H1 (cell line): ENCODE measurements at regions not wholly inside any gene's neighbourhood (a gene's known extent, or its start where the extent isn't known, plus 50 kb on each side); places are given as distances from the start of the nearest gene placed in this dataset.

Experiments
- CTCF ChIA-PET: fragments of 300-600 bp; sonication (Branson Sonifier 250); formaldehyde crosslinking; loops from one replicate; lab custom pipeline; 2021; ENCODE audit not compliant: partially characterized antibody; lab: Charles Lee
- POLR2A ChIA-PET: fragments of 300-600 bp; sonication (Branson Sonifier 250); formaldehyde crosslinking; loops from one replicate; lab custom pipeline; 2021; ENCODE audit warnings: inconsistent platforms; ENCODE audit not compliant: partially characterized antibody; lab: Charles Lee
- DNase-seq, 2 experiments: peaks; one replicate each; pipeline versions ENCODE4 v3.0.0 to v3.0.0-alpha.2; 2010 to 2022; ENCODE audit warnings: low spot score in 2 of 2, low read depth in 1 of 2, mixed read lengths in 1 of 2
- FAIRE-seq: peaks from 2 replicates; lab custom pipeline; 2011; peaks lifted over from hg19 to GRCh38; lab: Jason Lieb, UNC
- H2AFZ ChIP-seq: 2 replicates; pipeline ENCODE4 v1.8.1; 2012; ENCODE audit warnings: low read length, inconsistent platforms
- H2AK5ac ChIP-seq: 2 replicates; pipeline ENCODE4 v1.6.1; 2013; ENCODE audit warnings: low read depth, low read length
- H2BK120ac ChIP-seq: replicated peaks from 2 replicates; pipeline ENCODE3; 2013; ENCODE audit warnings: low read depth, low read length, inconsistent platforms
- H2BK12ac ChIP-seq: 2 replicates; pipeline ENCODE4 v1.6.1; 2013; ENCODE audit warnings: low read depth, low read length
- H2BK15ac ChIP-seq: 2 replicates; pipeline ENCODE4 v1.6.1; 2013; ENCODE audit warnings: low read length
- H2BK20ac ChIP-seq: 2 replicates; pipeline ENCODE4 v1.6.1; 2013; ENCODE audit warnings: low read length
- H2BK5ac ChIP-seq: 2 replicates; pipeline ENCODE4 v1.6.1; 2013; ENCODE audit warnings: low read depth, low read length
- H3K14ac ChIP-seq: 2 replicates; pipeline ENCODE4 v1.6.1; 2013; ENCODE audit warnings: inconsistent platforms; ENCODE audit not compliant: insufficient read length
- H3K18ac ChIP-seq: 2 replicates; pipeline ENCODE4 v1.6.1; 2013; ENCODE audit warnings: low read length; ENCODE audit errors: extremely low read depth
- H3K23ac ChIP-seq: 2 replicates; pipeline ENCODE4 v1.6.1; 2013; ENCODE audit warnings: inconsistent platforms; ENCODE audit not compliant: insufficient read length
- H3K23me2 ChIP-seq: 2 replicates; pipeline ENCODE4 v1.6.1; 2013; ENCODE audit warnings: low read depth, low read length
- H3K27ac ChIP-seq: 2 replicates; pipeline ENCODE4 v1.6.1; 2011; ENCODE audit warnings: low read depth, low read length, inconsistent platforms
- H3K27me3 ChIP-seq, 4 experiments: replicated peaks in 1 of 4; 1 replicate in 1 of 4; 2 replicates in 3 of 4; pipeline versions ENCODE4 v1.6.1 to v1.8.1; 2011 to 2013; ENCODE audit warnings: low read length in 3 of 4, mild to moderate bottlenecking in 3 of 4, inconsistent platforms in 2 of 4, mixed read lengths in 2 of 4, moderate library complexity in 1 of 4; ENCODE audit not compliant: control insufficient read depth in 3 of 4, insufficient read depth in 3 of 4; ENCODE audit errors: extremely low read depth in 1 of 4
- H3K36me3 ChIP-seq, 4 experiments: 2 replicates each; pipeline versions ENCODE4 v1.6.1 to v1.8.1; 2011 to 2013; ENCODE audit warnings: mild to moderate bottlenecking in 4 of 4, low read length in 3 of 4, moderate library complexity in 2 of 4, control low read depth in 1 of 4, inconsistent platforms in 1 of 4; ENCODE audit not compliant: insufficient read depth in 4 of 4, control insufficient read depth in 2 of 4
- H3K4ac ChIP-seq: replicated peaks from 2 replicates; pipeline ENCODE3; 2013; ENCODE audit warnings: low read length, low read depth, mixed read lengths, inconsistent platforms; ENCODE audit not compliant: insufficient read length
- H3K4me1 ChIP-seq, 4 experiments: replicated peaks in 1 of 4; 1 replicate in 1 of 4; 2 replicates in 3 of 4; pipeline versions ENCODE4 v1.6.1 to v1.8.1; 2011 to 2013; ENCODE audit warnings: low read length in 3 of 4, inconsistent platforms in 2 of 4, mixed read lengths in 1 of 4; ENCODE audit not compliant: insufficient read depth in 4 of 4, control insufficient read depth in 3 of 4
- H3K4me2 ChIP-seq, 2 experiments: 2 replicates each; pipeline versions ENCODE4 v1.6.1 to v1.8.1; 2011 to 2013; ENCODE audit warnings: low read depth in 2 of 2, low read length in 2 of 2, control low read depth in 1 of 2, inconsistent platforms in 1 of 2, mild to moderate bottlenecking in 1 of 2; ENCODE audit not compliant: insufficient read depth in 1 of 2
- H3K4me3 ChIP-seq, 4 experiments: fragments of 200-600, 300-600 bp in 1 of 4; sonication (generic), shearing (Covaris generic), sonication (Bioruptor Twin) in 1 of 4; 2 replicates each; pipeline versions ENCODE4 v1.5.1 to v1.8.1; 2011 to 2016; ENCODE audit warnings: low read length in 4 of 4, low read depth in 3 of 4, control low read depth in 2 of 4, inconsistent platforms in 2 of 4, mild to moderate bottlenecking in 2 of 4, mixed read lengths in 1 of 4, moderate library complexity in 1 of 4; ENCODE audit not compliant: insufficient read depth in 2 of 4; ENCODE audit errors: extremely low read depth in 1 of 4
- H3K56ac ChIP-seq: replicated peaks from 2 replicates; pipeline ENCODE3; 2013; ENCODE audit warnings: low read depth, mild to moderate bottlenecking, mixed read lengths, low read length, inconsistent platforms; ENCODE audit not compliant: insufficient read length
- H3K79me1 ChIP-seq: 2 replicates; pipeline ENCODE4 v1.6.1; 2013; ENCODE audit warnings: low read depth, low read length, control low read depth
- H3K79me2 ChIP-seq, 2 experiments: 2 replicates each; pipeline versions ENCODE4 v1.6.1 to v1.8.1; 2012 to 2013; ENCODE audit warnings: low read length in 2 of 2, mild to moderate bottlenecking in 2 of 2, inconsistent platforms in 1 of 2; ENCODE audit not compliant: insufficient read depth in 2 of 2, control insufficient read depth in 1 of 2
- H3K9ac ChIP-seq, 4 experiments: replicated peaks in 1 of 4; 1 replicate in 1 of 4; 2 replicates in 3 of 4; pipeline versions ENCODE4 v1.6.1 to v1.8.1; 2011 to 2013; ENCODE audit warnings: low read depth in 3 of 4, low read length in 3 of 4, control low read depth in 2 of 4, mild to moderate bottlenecking in 2 of 4, moderate library complexity in 2 of 4, inconsistent platforms in 1 of 4; ENCODE audit errors: extremely low read depth in 1 of 4
- H3K9me3 ChIP-seq, 2 experiments: 2 replicates each; pipeline versions ENCODE4 v1.6.1 to v1.8.1; 2012 to 2013; ENCODE audit warnings: mild to moderate bottlenecking in 2 of 2, moderate library complexity in 2 of 2, control low read depth in 1 of 2, inconsistent platforms in 1 of 2, low read depth in 1 of 2, low read length in 1 of 2, mixed read lengths in 1 of 2; ENCODE audit not compliant: insufficient read depth in 2 of 2
- H4K20me1 ChIP-seq, 2 experiments: replicated peaks in 1 of 2; 2 replicates each; pipeline versions ENCODE3 to v1.8.1; 2011 to 2013; ENCODE audit warnings: inconsistent platforms in 2 of 2, low read length in 2 of 2, mild to moderate bottlenecking in 1 of 2; ENCODE audit not compliant: insufficient read depth in 2 of 2, control insufficient read depth in 1 of 2
- H4K5ac ChIP-seq: 2 replicates; pipeline ENCODE4 v1.6.1; 2013; ENCODE audit warnings: low read length, low read depth, mixed read lengths, inconsistent platforms; ENCODE audit not compliant: insufficient read length
- H4K8ac ChIP-seq: 2 replicates; pipeline ENCODE4 v1.8.0; 2013; ENCODE audit warnings: mild to moderate bottlenecking, moderate library complexity, low read length, inconsistent platforms; ENCODE audit not compliant: insufficient read depth; ENCODE audit errors: extremely low read depth
- H4K91ac ChIP-seq: replicated peaks from 2 replicates; pipeline ENCODE3; 2013; ENCODE audit warnings: low read length, mixed read lengths, inconsistent platforms; ENCODE audit not compliant: insufficient read length
- ATF3 ChIP-seq: IDR thresholded peaks from 2 replicates; pipeline ENCODE4 v1.6.1; 2011; ENCODE audit warnings: low read depth, mild to moderate bottlenecking, low read length; ENCODE audit not compliant: insufficient read depth
- BCL11A ChIP-seq, 2 experiments: IDR thresholded peaks; one replicate each; pipeline ENCODE4 v1.6.1; 2011; ENCODE audit warnings: low read depth in 2 of 2, low read length in 2 of 2, mild to moderate bottlenecking in 2 of 2
- CBX5 ChIP-seq: fragments of 300-800, 300-1000 bp; sonication (generic); IDR thresholded peaks from 2 replicates; pipeline ENCODE4 v1.7.1; 2016; ENCODE audit warnings: antibody characterized with exemption, low read length, low read depth
- CREB1 ChIP-seq: IDR thresholded peaks from 2 replicates; pipeline ENCODE4 v1.6.1; 2012; ENCODE audit warnings: inconsistent platforms
- CTBP2 ChIP-seq: IDR thresholded peaks from 2 replicates; pipeline ENCODE4 v1.7.0; 2011; ENCODE audit warnings: borderline replicate concordance, mild to moderate bottlenecking, moderate library complexity, mixed read lengths, low read length; ENCODE audit not compliant: insufficient read depth, insufficient read length
- CTCF ChIP-seq, 3 experiments: IDR thresholded peaks; 1 replicate in 2 of 3; 2 replicates in 1 of 3; pipeline versions ENCODE4 v1.5.1 to v1.6.1; 2011; ENCODE audit warnings: low read length in 3 of 3, mild to moderate bottlenecking in 3 of 3, inconsistent platforms in 2 of 3, low read depth in 1 of 3, moderate library complexity in 1 of 3; ENCODE audit not compliant: insufficient read depth in 1 of 3; ENCODE audit errors: control extremely low read depth in 1 of 3
- EZH2 ChIP-seq: fragments of 200-600 bp; sonication (generic); IDR thresholded peaks from 2 replicates; pipeline ENCODE4 v1.7.1; 2012; ENCODE audit warnings: low read depth, mild to moderate bottlenecking, moderate library complexity, low read length, inconsistent platforms; ENCODE audit not compliant: severe bottlenecking
- GABPA ChIP-seq: IDR thresholded peaks from 2 replicates; pipeline ENCODE4 v1.6.1; 2011; ENCODE audit warnings: mild to moderate bottlenecking, low read length, moderate library complexity, borderline replicate concordance; ENCODE audit not compliant: insufficient read depth
- HDAC2 ChIP-seq, 2 experiments: fragments of 300-600 bp in 1 of 2; sonication (generic) in 1 of 2; IDR thresholded peaks; 2 replicates each; pipeline ENCODE4 v1.6.1; 2011 to 2012; ENCODE audit warnings: low read depth in 2 of 2, low read length in 2 of 2, mild to moderate bottlenecking in 2 of 2, moderate library complexity in 2 of 2, borderline replicate concordance in 1 of 2, inconsistent platforms in 1 of 2
- SP1 ChIP-seq: IDR thresholded peaks from 2 replicates; pipeline ENCODE4 v1.6.1; 2011; ENCODE audit warnings: low read depth, low read length
- WGBS, 2 experiments: shearing (Covaris generic) in 1 of 2; methylation state at CpG; one replicate each; pipeline versions ENCODE4 v1.1.6 to v1.1.7; 2013 to 2015; ENCODE audit warnings: low lambda C conversion rate in 2 of 2, mixed read lengths in 2 of 2, inconsistent platforms in 1 of 2, low coverage in 1 of 2, missing lambda C conversion rate in 1 of 2; ENCODE audit not compliant: insufficient replicate concordance in 2 of 2, insufficient coverage in 1 of 2, insufficient read length in 1 of 2; ENCODE audit errors: extremely low coverage in 1 of 2, missing lambda C conversion rate in 1 of 2; 5-methylcytosine and 5-hydroxymethylcytosine counted together

GRCh38 chr5:4868140-4868735 is 271.9 kb upstream of the ADAMTS16 start:
- H4K20me1 ChIP-seq, result no peaks in the 10 kb centered on the region
- no peak overlapping the region for H2BK20ac ChIP-seq
- H3K79me2 ChIP-seq, result no peaks in the 10 kb centered on the region
- ChIA-PET POLR2A (no interaction called here), CTCF (interaction anchor here (0.6 to 2.7 kb wide), 21 partner anchors 8 to 792 kb away, joined by 3 to 22 read pairs (median 3); partner anchors contain the start of gene ADAMTS16)
- no peaks in the 10 kb centered on the region; a peak in 1 of 8 replicates for H3K36me3 ChIP-seq
- H3K4ac ChIP-seq, result no peak overlapping the region
- H3K9ac ChIP-seq, result no peak overlapping the region; a peak in 1 of 7 replicates
- H4K91ac ChIP-seq, result no peak overlapping the region
- no peak overlapping the region for H3K4me2 ChIP-seq
- DNase-seq, result peak in 1 of 2 experiments; percentile 88
- H3K14ac ChIP-seq, result no peak overlapping the region
- no peak overlapping the region for H3K23ac ChIP-seq
- H4K8ac ChIP-seq, result no peak overlapping the region
- no peak overlapping the region for H3K56ac ChIP-seq
- peak; percentile 85 for FAIRE-seq
- no peak overlapping the region for H3K27ac ChIP-seq
- H2BK12ac ChIP-seq, result no peak overlapping the region
- H3K23me2 ChIP-seq, result no peaks in the 10 kb centered on the region
- no peak overlapping the region for H2BK5ac ChIP-seq
- no peak overlapping the region for H4K5ac ChIP-seq
- H3K4me1 ChIP-seq, result no peaks in the 10 kb centered on the region
- H2AFZ ChIP-seq, result no peak overlapping the region
- H3K9me3 ChIP-seq, result peaks cover 0 to 6% of the 10 kb centered on the region in 2 experiments; a peak in 1 of 4 replicates
- no peak overlapping the region for H3K4me3 ChIP-seq
- 48% methylated on average over 9 of the region's 9 CpGs; no CpG with 5 or more reads in 1 of the 2 experiments for WGBS, 2 experiments
- no peak overlapping the region for H2AK5ac ChIP-seq
- no peaks in the 10 kb centered on the region for H3K79me1 ChIP-seq
- H3K18ac ChIP-seq, result no peak overlapping the region
- H3K27me3 ChIP-seq, result no peaks in the 10 kb centered on the region
- H2BK120ac ChIP-seq, result no peak overlapping the region
- no peak overlapping the region for H2BK15ac ChIP-seq
- TF ChIP-seq CTBP2, result no peak
- TF ChIP-seq CREB1, result no peak
- no peak for TF ChIP-seq HDAC2 (IDR thresholded peaks at IDR 0.05; ENCODE audit: borderline replicate concordance in 1 of 2, low read depth in 2 of 2, low read length in 2 of 2)
- no peak for TF ChIP-seq SP1
- no peak for TF ChIP-seq BCL11A (IDR thresholded peaks at IDR 0.05; ENCODE audit: low read depth in 2 of 2, low read length in 2 of 2)
- TF ChIP-seq CBX5, result no peak
- no peak for TF ChIP-seq EZH2
- TF ChIP-seq GABPA, result no peak
- TF ChIP-seq ATF3, result no peak
- peak; percentile 71 to 82 (median 78) for TF ChIP-seq CTCF (IDR thresholded peaks at IDR 0.05; ENCODE audit: control extremely low read depth in 1 of 3, insufficient read depth in 1 of 3, low read depth in 1 of 3, low read length in 3 of 3)
